ENCODE measurements at regions not wholly inside any gene's neighbourhood (a gene's known extent, or its start where the extent isn't known, plus 50 kb on each side); places are given as distances from the start of the nearest gene placed in this dataset.

GRCh38 chr3:106204160-106204868 is 335.5 kb upstream of the CBLB start:
- TF ChIP-seq POLR2A (IDR thresholded peaks at IDR 0.05; ENCODE audit: low read depth, low read length) (no peak), POLR2AphosphoS5 (IDR thresholded peaks at IDR 0.05; ENCODE audit: low read depth, low read length) (no peak), TAF1 (IDR thresholded peaks at IDR 0.05; ENCODE audit: low read depth, low read length) (no peak), POU2F2 (IDR thresholded peaks at IDR 0.05; ENCODE audit: low read depth, low read length) (no peak), SPI1 (IDR thresholded peaks at IDR 0.05; ENCODE audit: low read depth, low read length) (no peak)

Measured in GM12891 (cell line).